ENCODE measurements at regions not wholly inside any gene's neighbourhood (a gene's known extent, or its start where the extent isn't known, plus 50 kb on each side); places are given as distances from the start of the nearest gene placed in this dataset.

- ChIA-PET CTCF (no interaction called here), POLR2A (no interaction called here)
- DNase-seq (ENCODE audit: low read depth, low spot score), result no peak
- in situ Hi-C loops (cut with HindIII; ENCODE audit: low pct_unique_long_range_greater_than_20kb, low sequenced_read_pairs), result no loop called here
- ATAC-seq, result no peak
- Histone ChIP-seq H3K4me3 (ENCODE audit: low read depth in 2 of 2, low read length in 2 of 2) (no peak overlapping the region), H3K9me3 (ENCODE audit: control insufficient read depth, insufficient read depth, low read depth, low read length) (no peaks in the 10 kb centered on the region), H3K4me1 (ENCODE audit: control insufficient read depth, insufficient read depth, low read length) (no peaks in the 10 kb centered on the region), H3K27me3 (ENCODE audit: control insufficient read depth, insufficient read depth, low read length) (no peaks in the 10 kb centered on the region), H3K27ac (ENCODE audit: low read length) (no peak overlapping the region), H3K36me3 (ENCODE audit: control insufficient read depth, insufficient read depth, low read length) (no peaks in the 10 kb centered on the region)
- no TSS peak for BruUV-seq (replicated peaks)
- TF ChIP-seq, protein P1, sequence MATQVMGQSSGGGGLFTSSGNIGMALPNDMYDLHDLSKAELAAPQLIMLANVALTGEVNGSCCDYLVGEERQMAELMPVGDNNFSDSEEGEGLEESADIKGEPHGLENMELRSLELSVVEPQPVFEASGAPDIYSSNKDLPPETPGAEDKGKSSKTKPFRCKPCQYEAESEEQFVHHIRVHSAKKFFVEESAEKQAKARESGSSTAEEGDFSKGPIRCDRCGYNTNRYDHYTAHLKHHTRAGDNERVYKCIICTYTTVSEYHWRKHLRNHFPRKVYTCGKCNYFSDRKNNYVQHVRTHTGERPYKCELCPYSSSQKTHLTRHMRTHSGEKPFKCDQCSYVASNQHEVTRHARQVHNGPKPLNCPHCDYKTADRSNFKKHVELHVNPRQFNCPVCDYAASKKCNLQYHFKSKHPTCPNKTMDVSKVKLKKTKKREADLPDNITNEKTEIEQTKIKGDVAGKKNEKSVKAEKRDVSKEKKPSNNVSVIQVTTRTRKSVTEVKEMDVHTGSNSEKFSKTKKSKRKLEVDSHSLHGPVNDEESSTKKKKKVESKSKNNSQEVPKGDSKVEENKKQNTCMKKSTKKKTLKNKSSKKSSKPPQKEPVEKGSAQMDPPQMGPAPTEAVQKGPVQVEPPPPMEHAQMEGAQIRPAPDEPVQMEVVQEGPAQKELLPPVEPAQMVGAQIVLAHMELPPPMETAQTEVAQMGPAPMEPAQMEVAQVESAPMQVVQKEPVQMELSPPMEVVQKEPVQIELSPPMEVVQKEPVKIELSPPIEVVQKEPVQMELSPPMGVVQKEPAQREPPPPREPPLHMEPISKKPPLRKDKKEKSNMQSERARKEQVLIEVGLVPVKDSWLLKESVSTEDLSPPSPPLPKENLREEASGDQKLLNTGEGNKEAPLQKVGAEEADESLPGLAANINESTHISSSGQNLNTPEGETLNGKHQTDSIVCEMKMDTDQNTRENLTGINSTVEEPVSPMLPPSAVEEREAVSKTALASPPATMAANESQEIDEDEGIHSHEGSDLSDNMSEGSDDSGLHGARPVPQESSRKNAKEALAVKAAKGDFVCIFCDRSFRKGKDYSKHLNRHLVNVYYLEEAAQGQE (IDR thresholded peaks at IDR 0.05; ENCODE audit: insufficient read depth in 1 of 2, low read depth in 2 of 2, low read length in 1 of 2), result no peak
- TF ChIP-seq CTCF (IDR thresholded peaks at IDR 0.05), result no peak
- intact Hi-C loops (cut with micrococcal nuclease; ENCODE audit: unreplicated experiment), result no loop called here
Observed at GRCh38 chr16:79790854-79791253, 190.3 kb upstream of the MAF start.

DNA sequence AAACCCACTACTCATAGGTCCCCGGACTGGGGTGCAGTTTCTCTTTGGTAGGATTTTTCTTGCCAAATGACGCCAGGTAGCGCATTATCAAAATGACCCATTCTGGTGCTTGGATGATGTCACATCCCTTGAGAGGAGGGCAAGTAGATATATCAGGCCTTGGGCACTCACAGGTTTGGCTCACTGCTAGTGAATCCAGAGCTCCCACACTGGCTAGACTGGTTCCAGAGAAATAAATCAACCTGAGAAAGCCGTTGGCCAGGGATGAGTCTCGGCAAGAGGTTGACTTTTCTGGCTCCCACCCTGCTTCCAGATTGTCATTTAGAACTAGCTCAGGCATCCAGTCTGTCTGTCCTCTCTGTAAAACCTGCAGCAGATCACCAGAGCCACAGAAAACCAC, 188.4 kb upstream of the MAF start:
- POLR2A ChIA-PET, result no interaction called here

More for the DNA sequence above, 188.4 kb upstream of the MAF start:
- intact Hi-C loops (cut with micrococcal nuclease; ENCODE audit: unreplicated experiment) (no loop called here), in situ Hi-C loops (cut with HindIII; ENCODE audit: low pct_unique_long_range_greater_than_20kb, low sequenced_read_pairs) (no loop called here)
- no TSS peak for BruUV-seq (replicated peaks)
- no peak overlapping the region for H3K4me3 ChIP-seq (ENCODE audit: low read depth in 2 of 2, low read length in 2 of 2)
- H3K4me1 ChIP-seq (ENCODE audit: control insufficient read depth, insufficient read depth, low read length), result no peaks in the 10 kb centered on the region
- TF ChIP-seq TCF7L2 (IDR thresholded peaks at IDR 0.05; ENCODE audit: low read depth, low read length) (no peak), SIN3A (IDR thresholded peaks at IDR 0.05; ENCODE audit: borderline replicate concordance, insufficient read depth, low read depth, low read length) (no peak), CTCF (IDR thresholded peaks at IDR 0.05) (no peak), POLR2AphosphoS5 (IDR thresholded peaks at IDR 0.05; ENCODE audit: low read depth, low read length) (no peak)
- TF ChIP-seq, protein P1 (IDR thresholded peaks at IDR 0.05; ENCODE audit: insufficient read depth in 1 of 2, low read depth in 2 of 2, low read length in 1 of 2), result no peak
- no peaks in the 10 kb centered on the region for H3K36me3 ChIP-seq (ENCODE audit: control insufficient read depth, insufficient read depth, low read length)
- H3K27ac ChIP-seq (ENCODE audit: low read length), result no peak overlapping the region
- H3K27me3 ChIP-seq (ENCODE audit: control insufficient read depth, insufficient read depth, low read length), result no peaks in the 10 kb centered on the region
- CTCF ChIA-PET, result no interaction called here
- ATAC-seq (no peak), DNase-seq (ENCODE audit: low read depth, low spot score) (no peak)
- H3K9me3 ChIP-seq (ENCODE audit: control insufficient read depth, insufficient read depth, low read depth, low read length), result no peaks in the 10 kb centered on the region
